Right ventricle myocardium inferior (tissue), 1 donor: ENCODE measurements at regions not wholly inside any gene's neighbourhood (a gene's known extent, or its start where the extent isn't known, plus 50 kb on each side); places are given as distances from the start of the nearest gene placed in this dataset.
"Not testable (repeated sequence)": the region's sequence is repeated elsewhere in the genome, so short reads cannot be mapped to it uniquely, and the experiment has no call there.

Experiments used
- ATAC-seq: fragments of 200-7000 bp; cut with Tn5 transposase; one replicate; pipeline ENCODE4 v1.9.1; 2020; ENCODE audit warnings: mild to moderate bottlenecking, moderate library complexity
- DNase-seq: peaks from one replicate; pipeline ENCODE4 v3.0.0; 2021; ENCODE audit errors: missing footprints
- intact Hi-C: fragments of 100-400 bp; cut with DNase I; formaldehyde crosslinking; loops from one replicate; pipeline ENCODE4 v1.11.0; 2022
- donor health status: DM: no; HTN: yes; CAD: no; lungs with severe emphysema.

GRCh38 chr5:24073107-24073506, 565.7 kb downstream of the PRDM9 start:
- DNase-seq (no peak), ATAC-seq (no peak)
- intact Hi-C loops = no loop called here

GRCh38 chr5:24080046-24080445, 564.7 kb downstream of the CDH10 start:
- ATAC-seq (no peak), DNase-seq (no peak)
- intact Hi-C loops = no loop called here

- no peak for ATAC-seq
- intact Hi-C loops = no loop called here
Observed at GRCh38 chr5:24094081-24094679, 550.6 kb downstream of the CDH10 start.

DNA sequence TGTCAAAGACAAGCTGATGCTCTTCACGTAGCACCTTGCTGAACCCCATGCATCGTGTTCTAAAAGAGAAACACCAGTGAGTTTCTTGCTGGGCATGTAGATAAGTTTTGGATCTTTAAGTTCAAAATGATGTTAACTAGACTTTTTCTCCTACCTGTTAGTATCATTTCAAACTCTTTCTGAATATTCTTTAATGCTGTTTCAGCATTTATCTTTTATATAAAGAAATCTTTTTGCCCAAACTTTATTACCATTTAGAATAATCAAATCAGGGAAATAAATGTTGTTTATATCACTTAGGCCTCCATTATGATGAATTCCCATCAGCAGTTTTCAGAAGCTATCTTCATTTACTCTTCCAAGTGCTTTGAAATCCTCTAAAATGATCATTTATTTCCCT, 542.8 kb downstream of the CDH10 start:
- ATAC-seq (no peak), DNase-seq (no peak)
- intact Hi-C loops = no loop called here

More at GRCh38 chr5:24094081-24094679, 550.6 kb downstream of the CDH10 start:
- no peak for DNase-seq

GRCh38 chr5:24103451-24104023, 541.2 kb downstream of the CDH10 start:
- ATAC-seq (no peak), DNase-seq (no peak)
- intact Hi-C loops = no loop called here

GRCh38 chr5:24110004-24110615, 534.7 kb downstream of the CDH10 start:
- intact Hi-C loops = no loop called here
- ATAC-seq (no peak), DNase-seq (no peak)

DNA sequence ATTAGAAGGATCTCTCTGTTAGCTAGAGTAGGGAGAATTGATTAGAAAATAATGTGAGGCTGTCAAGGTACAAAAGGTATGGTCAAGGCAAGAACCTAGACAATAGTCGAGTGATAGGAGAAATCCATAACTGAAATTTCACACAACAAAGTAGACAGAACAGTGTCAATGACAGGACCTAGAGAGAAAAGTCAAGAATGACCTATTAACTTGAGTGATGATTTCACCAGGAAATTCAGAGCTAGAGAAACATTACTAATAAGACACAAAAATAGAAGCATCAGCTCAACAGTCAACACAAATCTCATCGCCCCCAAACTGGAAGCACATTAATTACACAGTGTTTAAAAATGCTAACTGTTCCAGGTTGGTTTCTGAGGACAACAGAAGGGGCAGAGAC, 532.4 kb downstream of the CDH10 start:
- DNase-seq (no peak), ATAC-seq (no peak)
- intact Hi-C loops = no loop called here

DNA sequence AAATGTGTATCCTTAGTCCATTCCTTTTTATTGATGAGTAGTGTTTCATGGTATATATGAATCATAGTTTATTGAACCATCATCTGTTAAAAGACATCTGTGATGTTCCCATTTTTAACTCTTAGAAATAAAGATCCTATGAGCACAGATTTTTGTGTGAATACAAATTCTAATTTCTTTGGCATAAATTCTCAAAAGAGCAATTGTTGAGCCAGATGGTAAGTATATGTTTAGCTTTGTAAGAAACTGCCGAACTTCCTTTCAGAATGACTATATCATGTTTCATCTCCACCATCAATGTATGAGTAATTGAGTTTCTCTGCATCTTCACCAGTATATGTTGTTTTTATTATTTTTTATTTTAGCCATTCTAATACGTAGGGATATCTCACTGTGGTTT, 526.4 kb downstream of the CDH10 start:
- no peak for ATAC-seq
- DNase-seq = no peak
- intact Hi-C loops = no loop called here

DNA sequence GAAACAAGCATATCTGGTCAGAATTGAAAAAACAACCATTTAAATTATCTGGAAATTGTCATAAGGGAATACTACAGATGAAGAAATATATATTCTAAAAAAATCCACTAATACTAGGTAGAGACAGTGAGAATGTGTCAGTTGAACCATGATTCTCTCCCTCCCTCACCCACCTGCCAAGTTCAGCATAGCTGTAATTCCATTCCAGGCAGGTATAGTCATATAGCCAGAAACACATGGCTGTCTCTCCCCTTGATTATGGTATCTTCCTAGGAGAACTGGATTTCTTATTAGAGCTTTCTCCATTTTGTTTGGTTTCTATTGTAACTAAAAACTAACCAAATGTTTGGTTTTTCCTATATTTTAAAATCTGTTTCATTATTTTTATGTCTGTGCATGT, 509.2 kb downstream of the CDH10 start:
- DNase-seq = no peak
- intact Hi-C loops = no loop called here
- ATAC-seq = no peak

GRCh38 chr5:24141046-24141445, 503.7 kb downstream of the CDH10 start:
- intact Hi-C loops = no loop called here
- no peak for ATAC-seq
- peak; percentile 23 for DNase-seq

- intact Hi-C loops = no loop called here
- no peak for ATAC-seq
- DNase-seq = no peak
Observed at GRCh38 chr5:24142341-24142740, 502.4 kb downstream of the CDH10 start.

- ATAC-seq (no peak), DNase-seq (no peak)
- intact Hi-C loops = no loop called here
Observed at GRCh38 chr5:24145806-24146205, 499.0 kb downstream of the CDH10 start.

GRCh38 chr5:24161559-24161958, 483.2 kb downstream of the CDH10 start:
- DNase-seq = no peak
- ATAC-seq = no peak
- intact Hi-C loops = no loop called here

- intact Hi-C loops = no loop called here
- no peak for ATAC-seq
- DNase-seq = no peak
Observed at GRCh38 chr5:24162343-24162742, 482.4 kb downstream of the CDH10 start.

- intact Hi-C loops = no loop called here
- no peak for DNase-seq
- no peak for ATAC-seq
Observed at GRCh38 chr5:24163091-24163490, 481.7 kb downstream of the CDH10 start.

- DNase-seq (no peak), ATAC-seq (no peak)
- intact Hi-C loops = no loop called here
Observed at GRCh38 chr5:24167806-24168205, 477.0 kb downstream of the CDH10 start.

GRCh38 chr5:24170026-24170425, 474.8 kb downstream of the CDH10 start:
- ATAC-seq = no peak
- intact Hi-C loops = no loop called here
- no peak for DNase-seq

DNA sequence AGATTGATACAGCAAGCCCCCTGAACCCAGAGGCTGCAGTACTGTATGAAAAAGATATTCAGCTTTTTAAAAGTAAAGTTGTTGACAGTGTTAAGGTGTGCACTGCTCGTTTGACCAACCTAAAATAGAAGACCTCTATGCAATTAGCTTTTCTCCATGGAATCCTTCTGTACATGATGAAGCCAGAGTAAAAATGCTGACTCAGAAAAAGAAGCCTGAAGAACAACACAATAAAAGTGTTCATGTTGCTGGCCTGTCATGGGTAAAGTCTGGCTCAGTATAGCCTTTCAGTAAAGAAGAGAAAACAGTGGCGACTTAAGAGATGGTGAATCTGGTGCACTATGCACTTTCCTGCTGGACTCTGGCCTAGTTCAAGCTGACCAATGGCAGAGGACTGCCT, 473.8 kb downstream of the CDH10 start:
- ATAC-seq, DNase-seq, intact Hi-C loops: not testable (repeated sequence)

DNA sequence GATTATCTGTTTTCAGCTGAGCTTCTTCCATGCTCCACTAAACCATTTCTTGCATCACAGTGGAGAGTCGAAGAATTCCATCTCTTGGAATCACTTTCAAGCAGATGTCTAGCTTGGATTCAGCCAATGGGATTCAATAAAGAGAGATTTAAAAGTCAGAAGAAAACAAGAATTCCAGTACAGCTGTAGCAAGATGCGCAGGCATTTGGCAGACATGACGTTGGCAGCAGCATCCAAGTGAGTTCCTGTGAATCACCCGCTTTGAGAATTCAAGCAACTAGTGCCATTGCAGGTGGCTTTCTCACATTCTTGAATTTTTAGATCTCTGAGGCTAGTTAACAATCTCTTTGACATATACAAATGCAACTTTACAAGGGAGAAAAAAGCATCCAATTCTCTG, 467.0 kb downstream of the CDH10 start:
- intact Hi-C loops = no loop called here
- ATAC-seq (no peak), DNase-seq (no peak)

- no peak for DNase-seq
- intact Hi-C loops = no loop called here
- ATAC-seq = no peak
Observed at GRCh38 chr5:24183981-24184380, 460.8 kb downstream of the CDH10 start.
